IPS DF 4.7 (cell line): ENCODE measurements at regions not wholly inside any gene's neighbourhood (a gene's known extent, or its start where the extent isn't known, plus 50 kb on each side); places are given as distances from the start of the nearest gene placed in this dataset.
"Not testable (repeated sequence)": the region's sequence is repeated elsewhere in the genome, so short reads cannot be mapped to it uniquely, and the experiment has no call there.

ENCODE experiments used
- DNase-seq: peaks from one replicate; pipeline ENCODE4 v3.0.0-alpha.2; 2013; ENCODE audit warnings: low spot score; ENCODE audit errors: extremely low read depth

- no peak for DNase-seq
Observed at GRCh38 chr3:106942051-106942450, 435.2 kb upstream of the CCDC54 start.

DNA sequence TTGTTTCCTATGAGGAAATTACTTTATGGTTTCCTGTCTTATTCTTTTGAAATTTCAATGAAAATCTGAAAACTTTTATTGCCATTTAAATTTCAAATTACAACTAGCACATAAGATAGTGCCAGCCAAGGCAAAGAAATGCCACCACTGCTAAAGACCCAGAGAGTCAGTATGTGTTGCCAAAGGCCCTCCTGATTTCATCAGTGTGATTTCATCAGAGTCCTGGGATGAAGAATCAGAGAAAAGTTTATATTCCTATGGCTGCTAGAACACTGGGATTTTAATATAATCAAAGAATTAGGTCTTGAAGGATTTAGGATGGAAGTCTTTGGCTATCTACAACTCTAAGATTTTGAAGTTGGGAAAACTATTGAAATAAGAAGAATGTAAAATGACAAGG lies 434.2 kb upstream of the CCDC54 start:
- DNase-seq = no peak

GRCh38 chr3:106945435-106945834 lies 431.8 kb upstream of the CCDC54 start:
- no peak for DNase-seq

DNA sequence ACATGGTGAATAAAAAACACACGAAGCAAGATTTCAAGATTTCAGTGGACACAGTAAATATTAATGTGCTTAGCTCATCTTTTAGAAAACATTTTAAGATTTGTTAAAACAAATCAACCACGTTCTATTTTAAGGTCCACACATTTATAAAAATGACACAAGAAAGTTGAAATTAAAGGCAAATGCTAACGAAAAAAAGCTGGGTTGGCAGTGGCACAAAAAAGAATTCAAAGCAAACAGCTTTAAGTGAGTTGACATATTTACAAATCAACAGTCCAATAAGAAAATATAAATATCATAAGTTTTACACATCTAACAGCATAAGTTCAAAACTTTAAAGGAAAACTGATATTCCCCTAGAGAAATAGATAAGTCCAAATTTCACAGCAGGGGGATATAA lies 430.4 kb upstream of the CCDC54 start:
- DNase-seq = no peak

GRCh38 chr3:106957029-106957428 lies 420.2 kb upstream of the CCDC54 start:
- DNase-seq = no peak

- no peak for DNase-seq
Observed at GRCh38 chr3:106962993-106963392, 414.2 kb upstream of the CCDC54 start.

DNA sequence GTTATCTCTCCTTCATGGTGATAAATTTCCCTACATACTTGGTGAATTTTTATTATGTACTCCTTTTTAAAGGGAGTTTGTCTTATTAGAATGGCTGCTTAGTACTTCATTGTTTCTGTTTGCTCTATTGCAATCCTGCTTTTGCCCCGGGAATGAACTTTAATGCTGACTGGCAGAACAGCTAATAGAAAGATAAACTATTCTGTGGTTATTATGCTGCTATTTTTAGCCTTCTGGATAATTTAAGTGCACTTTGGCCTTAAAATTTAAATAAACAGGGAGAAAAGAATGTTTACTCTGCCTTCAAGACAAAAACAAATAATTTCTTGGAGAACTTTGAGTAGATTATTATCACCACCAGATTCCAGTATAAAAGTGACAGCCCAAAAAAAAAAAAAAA lies 413.8 kb upstream of the CCDC54 start:
- DNase-seq = no peak

GRCh38 chr3:106965307-106965706 lies 411.9 kb upstream of the CCDC54 start:
- DNase-seq = no peak

GRCh38 chr3:106969596-106969995 lies 407.6 kb upstream of the CCDC54 start:
- no peak for DNase-seq

DNA sequence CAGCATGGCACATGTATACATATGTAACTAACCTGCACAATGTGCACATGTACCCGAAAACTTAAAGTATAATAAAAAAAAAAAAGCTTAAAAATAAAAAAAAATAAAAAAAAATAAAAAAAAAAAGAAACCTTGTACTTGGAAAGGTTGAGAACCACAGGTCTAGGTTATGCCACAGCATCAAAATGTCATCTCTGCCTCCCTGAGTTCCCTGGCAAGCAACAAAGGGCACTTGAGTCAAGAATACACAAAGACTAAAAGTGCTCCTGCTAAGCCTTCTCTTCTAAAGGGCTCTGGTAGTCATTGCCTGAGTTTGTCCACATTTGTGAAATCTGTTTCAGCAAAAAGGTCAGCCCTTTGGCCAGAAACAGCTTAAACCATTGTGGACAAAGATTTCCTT lies 395.8 kb upstream of the CCDC54 start:
- DNase-seq = no peak

DNA sequence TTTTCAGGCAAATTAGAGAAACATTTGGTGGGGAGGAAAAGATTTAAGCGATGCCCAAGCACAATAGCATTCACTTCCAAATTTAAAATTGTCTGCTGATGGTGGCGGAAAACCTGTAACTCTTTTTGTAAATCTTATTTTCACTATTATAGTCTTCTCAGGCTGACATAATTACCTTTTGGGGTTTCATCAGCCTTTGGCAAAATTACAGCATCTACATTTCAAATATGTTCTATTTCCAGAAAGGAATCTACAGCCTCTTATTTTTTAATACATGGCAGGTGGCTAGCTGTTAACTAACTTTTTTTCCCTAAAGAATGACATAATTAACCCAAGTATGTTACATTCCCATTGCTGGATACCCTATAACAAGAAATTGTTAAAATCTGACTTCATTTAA lies 391.5 kb upstream of the CCDC54 start:
- no peak for DNase-seq

DNA sequence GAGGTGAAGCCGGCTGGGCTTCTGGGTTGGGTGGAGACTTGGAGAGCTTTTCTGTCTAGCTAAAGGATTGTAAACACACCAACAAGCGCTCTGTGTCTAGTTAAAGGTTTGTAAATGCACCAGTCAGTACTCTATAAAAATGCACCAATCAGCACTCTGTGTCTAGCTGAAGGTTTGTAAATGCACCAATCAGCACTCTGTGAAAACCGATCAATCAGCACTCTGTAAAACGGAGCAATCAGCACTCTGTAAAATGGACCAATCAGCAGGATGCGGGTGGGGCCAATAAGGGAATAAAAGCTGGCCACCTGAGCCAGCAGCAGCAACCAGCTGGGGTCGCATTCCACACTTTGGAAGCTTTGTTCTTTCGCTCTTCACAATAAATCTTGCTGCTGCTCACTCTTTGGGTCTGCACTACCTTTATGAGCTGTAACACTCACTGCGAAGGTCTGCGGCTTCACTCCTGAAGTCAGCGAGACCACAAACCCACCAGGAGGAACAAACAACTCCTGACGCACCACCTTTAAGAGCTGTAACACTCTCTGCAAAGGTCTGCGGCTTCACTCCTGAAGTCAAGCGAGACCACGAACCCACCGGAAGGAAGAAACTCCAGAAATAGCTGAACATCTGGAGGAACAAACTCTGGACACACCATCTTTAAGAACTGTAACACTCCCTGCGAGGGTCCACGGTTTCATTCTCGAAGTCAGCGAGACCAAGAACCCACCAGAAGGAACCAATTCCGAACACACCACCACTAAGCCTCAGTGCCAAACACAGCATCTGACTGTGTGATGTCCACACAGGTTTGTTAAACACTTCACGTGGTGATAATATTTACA lies 378.2 kb upstream of the CCDC54 start:
- DNase-seq = not testable (repeated sequence)

DNA sequence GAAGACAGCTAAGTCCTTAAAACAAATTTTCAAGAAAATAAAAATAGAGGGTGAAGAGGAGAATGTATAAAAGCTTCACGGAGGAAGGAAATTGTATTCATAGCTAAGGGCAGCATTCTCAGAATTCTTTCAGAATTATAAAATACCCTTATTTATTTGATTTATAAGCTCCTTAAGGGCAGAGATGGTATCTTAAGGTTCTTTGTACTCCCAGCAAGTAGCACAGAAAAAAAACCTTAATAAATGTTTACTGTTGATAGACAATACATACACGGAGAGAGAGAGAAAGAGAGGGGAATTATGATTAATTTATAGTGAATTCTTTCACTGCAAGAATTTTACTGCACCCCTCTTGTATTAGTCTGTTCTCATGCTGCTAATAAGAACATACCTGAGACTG lies 375.6 kb upstream of the CCDC54 start:
- DNase-seq = no peak

- not testable (repeated sequence) for DNase-seq
Observed at GRCh38 chr3:107005352-107005751, 371.9 kb upstream of the CCDC54 start.

DNA sequence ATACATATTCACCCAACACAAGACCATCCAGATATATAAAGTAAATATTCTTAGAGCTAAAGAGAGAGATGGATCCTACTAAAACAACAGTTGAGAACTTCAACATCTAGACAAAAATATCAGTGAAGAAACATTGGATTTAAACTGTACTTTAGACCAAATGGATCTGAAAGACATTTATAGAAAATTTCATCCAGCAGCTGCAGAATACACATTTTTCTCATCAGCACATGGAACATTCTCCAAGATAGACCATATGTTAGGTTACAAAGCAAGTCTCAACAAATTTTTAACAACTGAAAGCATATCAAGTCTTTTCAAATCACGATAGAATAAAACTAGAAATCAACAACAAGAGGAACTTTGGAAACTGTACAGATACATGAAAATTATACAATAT lies 369.0 kb upstream of the CCDC54 start:
- DNase-seq = no peak

- no peak for DNase-seq
Observed at GRCh38 chr3:107013641-107014040, 363.6 kb upstream of the CCDC54 start.

GRCh38 chr3:107024551-107025026 lies 352.6 kb upstream of the CCDC54 start:
- no peak for DNase-seq

DNA sequence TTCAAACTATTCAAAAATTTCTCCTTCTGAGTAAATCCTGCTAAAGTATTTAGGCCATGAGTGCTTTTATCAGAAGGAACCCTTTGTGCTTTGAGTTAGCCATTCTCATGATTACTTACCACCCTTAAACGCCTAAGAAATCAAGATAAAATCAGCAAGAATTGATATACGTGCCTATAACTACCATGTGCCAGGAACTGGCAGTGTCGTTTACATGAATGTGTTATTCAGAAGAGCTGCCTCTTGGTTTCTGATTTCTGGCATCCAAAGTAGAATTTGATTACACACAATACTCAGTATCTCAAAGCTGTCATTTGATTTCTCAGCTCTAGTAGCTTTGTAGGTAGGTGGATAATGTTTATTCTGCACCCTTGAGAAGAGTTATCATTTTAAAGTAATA lies 351.3 kb upstream of the CCDC54 start:
- DNase-seq = no peak

GRCh38 chr3:107028086-107028485 lies 349.2 kb upstream of the CCDC54 start:
- DNase-seq = no peak

- DNase-seq = no peak
Observed at GRCh38 chr3:107028626-107029025, 348.6 kb upstream of the CCDC54 start.

DNA sequence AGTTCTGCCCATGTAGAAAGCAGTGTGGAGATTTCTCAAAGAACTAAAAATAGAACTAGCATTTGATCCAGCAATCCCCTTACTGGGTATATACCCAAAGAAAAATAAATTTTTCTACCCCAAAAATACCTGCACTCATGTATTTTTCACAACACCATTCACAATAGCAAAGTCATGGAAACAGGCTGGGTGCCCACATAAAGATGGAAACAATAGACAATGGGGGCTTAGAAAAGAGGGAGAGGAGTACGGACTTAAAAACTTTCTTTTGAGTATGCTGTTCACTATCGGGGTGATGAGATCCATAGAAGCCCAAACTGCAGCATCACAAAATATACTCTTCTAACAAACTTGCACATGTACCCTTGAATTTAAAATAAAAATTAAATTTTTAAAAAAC lies 345.1 kb upstream of the CCDC54 start:
- DNase-seq = no peak

- DNase-seq = no peak
Observed at GRCh38 chr3:107034142-107034541, 343.1 kb upstream of the CCDC54 start.

- no peak for DNase-seq
Observed at GRCh38 chr3:107035176-107035575, 342.1 kb upstream of the CCDC54 start.
